ENCODE measurements at regions not wholly inside any gene's neighbourhood (a gene's known extent, or its start where the extent isn't known, plus 50 kb on each side); places are given as distances from the start of the nearest gene placed in this dataset.

GRCh38 chrX:117291760-117292159 lies 824.9 kb downstream of the KLHL13 start:
- Histone ChIP-seq H3K27ac (no peak overlapping the region), H3F3A (ENCODE audit: insufficient read depth, low read depth) (no peaks in the 10 kb centered on the region), H3K9me3 (ENCODE audit: insufficient read depth, low read depth) (no peaks in the 10 kb centered on the region), H3K36me3 (ENCODE audit: low read depth) (no peaks in the 10 kb centered on the region), H3K4me1 (replicated peaks; ENCODE audit: insufficient read depth) (no peaks in the 10 kb centered on the region), H3K4me2 (no peak overlapping the region), H3K4me3 (no peak overlapping the region), H3K9me2 (ENCODE audit: insufficient read depth) (no peaks in the 10 kb centered on the region), H4K20me1 (ENCODE audit: insufficient read depth) (no peaks in the 10 kb centered on the region), H3K79me2 (ENCODE audit: low read depth) (no peaks in the 10 kb centered on the region), H3K27me3 (ENCODE audit: insufficient read depth, low read depth) (no peaks in the 10 kb centered on the region), H2AFZ (no peak overlapping the region)
- no peak for DNase-seq
- intact Hi-C loops (cut with micrococcal nuclease; ENCODE audit: unreplicated experiment), result no loop called here
- CTCF ChIA-PET, result no interaction called here
- POLR2A ChIA-PET (ENCODE audit: unreplicated experiment), result no interaction called here
- no peak for TF ChIP-seq EZH2 (IDR thresholded peaks at IDR 0.05; ENCODE audit: low read depth)
- TF ChIP-seq CTCF (conservative IDR thresholded peaks at IDR 0.05), result no peak
- no TSS peak for BruUV-seq (replicated peaks)

GRCh38 chrX:117274965-117275364 lies 812.2 kb upstream of the CT83 start:
- intact Hi-C loops (cut with micrococcal nuclease; ENCODE audit: unreplicated experiment), result no loop called here
- ChIA-PET CTCF (no interaction called here), POLR2A (ENCODE audit: unreplicated experiment) (no interaction called here)
- Histone ChIP-seq H3K79me2 (ENCODE audit: low read depth) (no peaks in the 10 kb centered on the region), H3K27me3 (ENCODE audit: insufficient read depth, low read depth) (no peaks in the 10 kb centered on the region), H3K27ac (no peak overlapping the region), H3K4me3 (no peak overlapping the region), H2AFZ (no peak overlapping the region), H4K20me1 (ENCODE audit: insufficient read depth) (no peaks in the 10 kb centered on the region), H3K9me2 (ENCODE audit: insufficient read depth) (no peaks in the 10 kb centered on the region), H3K36me3 (ENCODE audit: low read depth) (no peaks in the 10 kb centered on the region), H3K9me3 (ENCODE audit: insufficient read depth, low read depth) (no peaks in the 10 kb centered on the region), H3K4me1 (replicated peaks; ENCODE audit: insufficient read depth) (no peaks in the 10 kb centered on the region), H3F3A (ENCODE audit: insufficient read depth, low read depth) (no peaks in the 10 kb centered on the region), H3K4me2 (no peak overlapping the region)
- BruUV-seq (replicated peaks), result no TSS peak
- no peak for DNase-seq
- TF ChIP-seq CTCF (conservative IDR thresholded peaks at IDR 0.05), result no peak
- no peak for TF ChIP-seq EZH2 (IDR thresholded peaks at IDR 0.05; ENCODE audit: low read depth)
